ENCODE measurements at regions not wholly inside any gene's neighbourhood (a gene's known extent, or its start where the extent isn't known, plus 50 kb on each side); places are given as distances from the start of the nearest gene placed in this dataset.

GRCh38 chr3:28905798-28906197, 375.1 kb upstream of the RBMS3 start:
- Mint-ChIP-seq H3K4me3 (ENCODE audit: unreplicated experiment) (no peak overlapping the region), H3K9me3 (ENCODE audit: unreplicated experiment) (no peaks in the 10 kb centered on the region), H3K36me3 (ENCODE audit: low read depth, unreplicated experiment) (no peaks in the 10 kb centered on the region), H3K27me3 (ENCODE audit: unreplicated experiment) (no peaks in the 10 kb centered on the region), H3K27ac (ENCODE audit: unreplicated experiment) (peak overlapping the region; percentile 13), H3K4me1 (ENCODE audit: unreplicated experiment) (peaks cover 10% of the 10 kb centered on the region)
- TF ChIP-seq, protein P1, sequence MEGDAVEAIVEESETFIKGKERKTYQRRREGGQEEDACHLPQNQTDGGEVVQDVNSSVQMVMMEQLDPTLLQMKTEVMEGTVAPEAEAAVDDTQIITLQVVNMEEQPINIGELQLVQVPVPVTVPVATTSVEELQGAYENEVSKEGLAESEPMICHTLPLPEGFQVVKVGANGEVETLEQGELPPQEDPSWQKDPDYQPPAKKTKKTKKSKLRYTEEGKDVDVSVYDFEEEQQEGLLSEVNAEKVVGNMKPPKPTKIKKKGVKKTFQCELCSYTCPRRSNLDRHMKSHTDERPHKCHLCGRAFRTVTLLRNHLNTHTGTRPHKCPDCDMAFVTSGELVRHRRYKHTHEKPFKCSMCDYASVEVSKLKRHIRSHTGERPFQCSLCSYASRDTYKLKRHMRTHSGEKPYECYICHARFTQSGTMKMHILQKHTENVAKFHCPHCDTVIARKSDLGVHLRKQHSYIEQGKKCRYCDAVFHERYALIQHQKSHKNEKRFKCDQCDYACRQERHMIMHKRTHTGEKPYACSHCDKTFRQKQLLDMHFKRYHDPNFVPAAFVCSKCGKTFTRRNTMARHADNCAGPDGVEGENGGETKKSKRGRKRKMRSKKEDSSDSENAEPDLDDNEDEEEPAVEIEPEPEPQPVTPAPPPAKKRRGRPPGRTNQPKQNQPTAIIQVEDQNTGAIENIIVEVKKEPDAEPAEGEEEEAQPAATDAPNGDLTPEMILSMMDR (IDR thresholded peaks at IDR 0.05; ENCODE audit: unreplicated experiment): no peak
- peak; percentile 7 for DNase-seq (ENCODE audit: low spot score)

DNA sequence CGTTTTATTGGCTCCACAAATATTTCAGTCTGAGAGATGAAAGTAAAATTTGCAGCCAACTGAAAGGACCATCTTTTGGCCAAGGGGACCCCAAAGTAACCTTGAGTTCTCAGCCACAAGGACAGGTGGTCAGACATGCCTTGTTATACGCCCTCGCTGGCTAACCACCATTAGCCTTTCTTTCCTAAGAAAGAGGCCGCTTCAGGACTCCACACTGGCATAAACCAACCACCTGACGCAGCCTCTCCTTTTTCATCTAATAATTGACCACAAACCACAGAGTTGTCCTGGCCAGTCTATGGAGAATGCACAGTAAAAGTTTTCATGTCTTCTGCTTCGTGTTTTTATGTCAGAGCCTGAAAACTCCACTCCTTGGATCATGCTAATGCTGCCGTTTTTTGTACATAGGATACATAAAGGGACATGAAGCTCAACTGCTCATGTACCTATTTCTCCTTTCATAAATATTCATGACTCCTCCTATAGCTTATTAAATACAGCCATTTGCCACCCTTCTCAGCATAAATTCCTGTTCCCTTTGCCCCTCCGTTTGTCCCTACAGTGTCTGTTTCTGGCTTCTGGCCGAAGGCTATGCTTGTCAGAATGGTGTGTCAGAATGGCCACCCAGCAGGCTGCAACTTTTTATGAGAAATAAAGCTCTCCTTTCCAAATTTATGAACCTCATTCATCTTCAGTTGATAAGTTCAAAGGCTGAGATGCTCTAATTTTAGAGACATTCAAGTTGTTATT, 374.1 kb upstream of the RBMS3 start:
- Mint-ChIP-seq H3K36me3 (ENCODE audit: low read depth, unreplicated experiment) (no peaks in the 10 kb centered on the region), H3K27me3 (ENCODE audit: unreplicated experiment) (no peaks in the 10 kb centered on the region), H3K9me3 (ENCODE audit: unreplicated experiment) (no peaks in the 10 kb centered on the region), H3K4me1 (ENCODE audit: unreplicated experiment) (peaks cover 10% of the 10 kb centered on the region), H3K27ac (ENCODE audit: unreplicated experiment) (no peak overlapping the region), H3K4me3 (ENCODE audit: unreplicated experiment) (no peak overlapping the region)
- TF ChIP-seq, protein P1 (IDR thresholded peaks at IDR 0.05; ENCODE audit: unreplicated experiment): no peak
- no peak for DNase-seq (ENCODE audit: low spot score)

GRCh38 chr3:28907616-28908015, 373.3 kb upstream of the RBMS3 start:
- H3K36me3 Mint-ChIP-seq (ENCODE audit: low read depth, unreplicated experiment): no peaks in the 10 kb centered on the region
- H3K9me3 Mint-ChIP-seq (ENCODE audit: unreplicated experiment): no peaks in the 10 kb centered on the region
- DNase-seq (ENCODE audit: low spot score): no peak
- TF ChIP-seq, protein P1 (IDR thresholded peaks at IDR 0.05; ENCODE audit: unreplicated experiment): no peak
- H3K27me3 Mint-ChIP-seq (ENCODE audit: unreplicated experiment): no peaks in the 10 kb centered on the region
- peaks cover 10% of the 10 kb centered on the region for H3K4me1 Mint-ChIP-seq (ENCODE audit: unreplicated experiment)
- no peak overlapping the region for H3K27ac Mint-ChIP-seq (ENCODE audit: unreplicated experiment)
- no peak overlapping the region for H3K4me3 Mint-ChIP-seq (ENCODE audit: unreplicated experiment)

- Mint-ChIP-seq H3K9me3 (ENCODE audit: unreplicated experiment) (no peaks in the 10 kb centered on the region), H3K4me3 (ENCODE audit: unreplicated experiment) (no peak overlapping the region), H3K27me3 (ENCODE audit: unreplicated experiment) (no peaks in the 10 kb centered on the region)
Measured at GRCh38 chr3:28912120-28912885, 368.6 kb upstream of the RBMS3 start.

More at GRCh38 chr3:28912120-28912885, 368.6 kb upstream of the RBMS3 start:
- TF ChIP-seq, protein P1 (IDR thresholded peaks at IDR 0.05; ENCODE audit: unreplicated experiment): no peak
- Mint-ChIP-seq H3K27ac (ENCODE audit: unreplicated experiment) (no peak overlapping the region), H3K4me1 (ENCODE audit: unreplicated experiment) (peaks cover 3% of the 10 kb centered on the region), H3K36me3 (ENCODE audit: low read depth, unreplicated experiment) (no peaks in the 10 kb centered on the region)
- no peak for DNase-seq (ENCODE audit: low spot score)
